ENCODE measurements at regions not wholly inside any gene's neighbourhood (a gene's known extent, or its start where the extent isn't known, plus 50 kb on each side); places are given as distances from the start of the nearest gene placed in this dataset.

DNA sequence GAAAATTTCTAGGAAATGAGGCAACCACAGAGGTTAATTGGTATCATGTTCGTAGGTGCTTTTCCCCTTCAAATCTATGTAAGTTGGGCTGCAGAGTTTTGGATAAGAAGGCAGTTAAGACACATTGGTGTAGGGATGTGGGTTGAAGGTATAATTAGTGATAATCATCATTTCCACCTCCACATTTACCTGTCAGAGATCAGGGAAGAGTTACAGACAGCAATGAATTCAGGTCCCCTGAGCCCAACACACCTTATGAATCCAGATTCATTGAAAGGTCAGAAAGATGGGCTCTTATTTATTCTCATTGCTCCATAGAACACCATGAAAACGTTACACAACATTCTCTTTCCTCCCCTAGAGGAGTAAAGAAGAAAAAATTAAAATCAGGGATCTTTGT lies 308.7 kb downstream of the C11orf87 start:
- H3K4me3 Mint-ChIP-seq, result no peak overlapping the region
- H3K27me3 Mint-ChIP-seq (ENCODE audit: low read depth), result no peaks in the 10 kb centered on the region
- no peak for DNase-seq (ENCODE audit: low read depth, low spot score)
- TF ChIP-seq CTCF (conservative IDR thresholded peaks at IDR 0.05), result no peak
- H3K9me3 Mint-ChIP-seq, result no peaks in the 10 kb centered on the region
- no peaks in the 10 kb centered on the region for H3K36me3 Mint-ChIP-seq (ENCODE audit: low read depth)
- peaks cover 8% of the 10 kb centered on the region for H3K4me1 Mint-ChIP-seq
- H3K27ac Mint-ChIP-seq (ENCODE audit: unreplicated experiment), result no peak overlapping the region

DNA sequence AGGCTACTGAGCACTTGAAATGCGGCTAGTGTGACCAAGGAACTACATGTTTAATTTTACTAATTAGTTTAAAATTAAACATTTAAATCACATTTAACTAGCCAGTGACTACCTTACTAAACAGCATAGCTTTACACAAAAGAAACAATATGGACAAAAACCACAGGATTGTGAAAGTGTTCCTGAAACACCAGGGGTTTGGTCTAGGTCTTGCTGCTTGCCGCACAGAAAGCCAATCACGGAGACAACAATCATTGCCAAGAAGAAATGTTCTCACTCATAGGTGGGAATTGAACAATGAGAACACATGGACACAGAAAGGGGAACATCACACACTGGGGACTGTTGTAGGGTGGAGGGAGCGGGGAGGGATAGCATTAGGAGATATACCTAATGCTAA lies 309.5 kb downstream of the C11orf87 start:
- TF ChIP-seq CTCF (conservative IDR thresholded peaks at IDR 0.05), result no peak
- H3K9me3 Mint-ChIP-seq, result no peaks in the 10 kb centered on the region
- H3K4me1 Mint-ChIP-seq, result peaks cover 8% of the 10 kb centered on the region
- H3K27me3 Mint-ChIP-seq (ENCODE audit: low read depth), result no peaks in the 10 kb centered on the region
- no peaks in the 10 kb centered on the region for H3K36me3 Mint-ChIP-seq (ENCODE audit: low read depth)
- no peak overlapping the region for H3K4me3 Mint-ChIP-seq
- no peak for DNase-seq (ENCODE audit: low read depth, low spot score)
- H3K27ac Mint-ChIP-seq (ENCODE audit: unreplicated experiment), result peak overlapping the region; percentile 29

DNA sequence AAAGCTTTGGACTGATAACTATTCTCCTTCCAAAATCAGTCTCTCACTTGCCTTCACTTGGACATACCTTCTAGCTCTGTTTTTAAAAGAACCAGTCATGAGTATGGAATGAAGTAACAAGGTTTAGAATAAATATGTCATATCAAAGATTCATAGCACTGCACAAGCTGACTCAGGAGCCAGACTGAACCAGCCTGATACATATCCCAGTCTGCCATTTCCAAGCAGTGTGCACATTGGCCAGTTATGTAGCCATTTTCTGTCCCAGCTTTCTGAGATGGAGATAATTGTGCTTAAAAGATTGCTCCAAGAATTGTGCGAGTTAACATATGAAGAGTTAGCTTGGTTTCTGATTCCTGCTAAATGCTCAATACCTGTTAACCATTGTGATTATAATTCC lies 311.3 kb downstream of the C11orf87 start:
- H3K27ac Mint-ChIP-seq (ENCODE audit: unreplicated experiment), result no peak overlapping the region
- peaks cover 2% of the 10 kb centered on the region for H3K9me3 Mint-ChIP-seq
- H3K4me3 Mint-ChIP-seq, result no peak overlapping the region
- peaks cover 8% of the 10 kb centered on the region for H3K4me1 Mint-ChIP-seq
- H3K36me3 Mint-ChIP-seq (ENCODE audit: low read depth), result no peaks in the 10 kb centered on the region
- H3K27me3 Mint-ChIP-seq (ENCODE audit: low read depth), result no peaks in the 10 kb centered on the region
- DNase-seq (ENCODE audit: low read depth, low spot score), result no peak
- TF ChIP-seq CTCF (conservative IDR thresholded peaks at IDR 0.05), result no peak

DNA sequence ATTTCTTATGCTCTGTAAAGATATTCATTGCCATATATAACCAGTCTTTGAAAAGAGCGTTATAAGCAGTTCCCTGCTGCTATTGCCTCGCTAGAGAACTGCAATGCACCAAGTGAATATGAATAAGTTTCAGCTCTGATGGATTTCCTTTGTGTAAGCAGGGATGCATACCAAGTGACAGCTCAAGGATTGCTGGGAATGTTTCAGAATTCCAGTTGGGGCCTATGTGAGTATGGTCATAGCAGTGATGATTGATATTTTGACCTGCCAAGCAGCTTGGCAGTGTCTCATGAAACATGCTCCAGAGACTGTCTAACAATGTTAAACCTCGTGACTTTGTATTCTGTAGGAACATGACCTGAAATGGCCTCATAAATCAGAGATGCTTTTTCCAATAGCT lies 312.6 kb downstream of the C11orf87 start:
- peaks cover 2% of the 10 kb centered on the region for H3K9me3 Mint-ChIP-seq
- no peaks in the 10 kb centered on the region for H3K36me3 Mint-ChIP-seq (ENCODE audit: low read depth)
- no peak for TF ChIP-seq CTCF (conservative IDR thresholded peaks at IDR 0.05)
- DNase-seq (ENCODE audit: low read depth, low spot score), result no peak
- no peak overlapping the region for H3K4me3 Mint-ChIP-seq
- H3K4me1 Mint-ChIP-seq, result peaks cover 8% of the 10 kb centered on the region
- H3K27me3 Mint-ChIP-seq (ENCODE audit: low read depth), result no peaks in the 10 kb centered on the region
- no peak overlapping the region for H3K27ac Mint-ChIP-seq (ENCODE audit: unreplicated experiment)

- Mint-ChIP-seq H3K27me3 (ENCODE audit: low read depth) (no peaks in the 10 kb centered on the region), H3K9me3 (peaks cover 2% of the 10 kb centered on the region), H3K4me1 (peaks cover 8% of the 10 kb centered on the region), H3K4me3 (no peak overlapping the region), H3K27ac (ENCODE audit: unreplicated experiment) (no peak overlapping the region), H3K36me3 (ENCODE audit: low read depth) (no peaks in the 10 kb centered on the region)
- DNase-seq (ENCODE audit: low read depth, low spot score), result no peak
- TF ChIP-seq CTCF (conservative IDR thresholded peaks at IDR 0.05), result no peak
These were observed 313.1 kb downstream of the C11orf87 start for GRCh38 chr11:109735128-109735527.

- Mint-ChIP-seq H3K9me3 (peaks cover 2% of the 10 kb centered on the region), H3K27ac (ENCODE audit: unreplicated experiment) (peak overlapping the region; percentile 40), H3K36me3 (ENCODE audit: low read depth) (no peaks in the 10 kb centered on the region), H3K27me3 (ENCODE audit: low read depth) (no peaks in the 10 kb centered on the region), H3K4me3 (no peak overlapping the region), H3K4me1 (peaks cover 4% of the 10 kb centered on the region)
- DNase-seq (ENCODE audit: low read depth, low spot score), result no peak
- no peak for TF ChIP-seq CTCF (conservative IDR thresholded peaks at IDR 0.05)
These were observed 317.4 kb downstream of the C11orf87 start for GRCh38 chr11:109739379-109739778.

Measured in neural crest cell (in vitro differentiated cells).